GM19328 (cell line): ENCODE measurements at regions not wholly inside any gene's neighbourhood (a gene's known extent, or its start where the extent isn't known, plus 50 kb on each side); places are given as distances from the start of the nearest gene placed in this dataset.
A peak's percentile ranks its signal among the peaks of the same experiment; 100 is the strongest.

ENCODE experiments used
- ATAC-seq: cut with Tn5 transposase; IDR thresholded peaks from one replicate; pipeline ENCODE4 v1.9.1; 2021; ENCODE audit warnings: mild to moderate bottlenecking, moderate library complexity; ENCODE audit not compliant: unreplicated experiment

DNA sequence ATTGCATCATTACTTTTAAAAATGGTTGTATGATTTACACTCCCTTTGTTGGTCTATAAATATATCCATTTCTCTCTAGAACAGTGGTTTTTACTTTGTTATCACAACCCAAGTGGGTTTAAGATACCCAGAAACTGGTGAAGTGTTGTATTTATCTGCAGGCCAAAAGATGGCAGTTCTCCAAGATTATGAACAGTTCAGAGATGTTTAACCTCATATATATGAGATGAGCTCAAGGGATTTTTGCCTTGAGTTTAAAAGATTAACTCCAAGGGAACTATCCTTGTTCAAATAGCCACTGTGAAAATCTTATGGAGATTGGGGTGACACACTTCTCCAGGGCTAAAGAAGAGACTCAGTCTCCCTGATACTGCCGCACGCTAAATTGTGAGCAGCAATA, 572.6 kb downstream of the TLE4 start:
- ATAC-seq: no peak

DNA sequence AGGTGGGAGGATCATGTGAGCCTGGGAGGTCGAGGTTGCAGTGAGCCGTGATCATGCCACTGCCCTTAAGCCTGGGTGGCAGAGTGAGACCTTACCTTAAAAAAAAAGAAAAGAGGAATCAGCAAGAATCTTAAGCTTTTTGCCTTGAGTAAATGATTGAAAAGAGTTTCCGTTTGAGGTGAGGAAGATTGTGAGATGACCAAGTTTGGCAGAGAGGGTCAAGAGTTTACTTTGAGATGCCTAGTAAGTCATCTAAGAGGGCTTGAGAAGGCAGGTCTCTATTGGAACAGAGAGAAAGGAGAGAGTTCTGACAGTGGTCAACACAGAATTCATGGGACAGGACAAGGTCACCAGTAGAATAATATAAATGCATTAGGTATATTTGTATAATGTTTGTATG, 572.1 kb downstream of the TLE4 start:
- no peak for ATAC-seq

DNA sequence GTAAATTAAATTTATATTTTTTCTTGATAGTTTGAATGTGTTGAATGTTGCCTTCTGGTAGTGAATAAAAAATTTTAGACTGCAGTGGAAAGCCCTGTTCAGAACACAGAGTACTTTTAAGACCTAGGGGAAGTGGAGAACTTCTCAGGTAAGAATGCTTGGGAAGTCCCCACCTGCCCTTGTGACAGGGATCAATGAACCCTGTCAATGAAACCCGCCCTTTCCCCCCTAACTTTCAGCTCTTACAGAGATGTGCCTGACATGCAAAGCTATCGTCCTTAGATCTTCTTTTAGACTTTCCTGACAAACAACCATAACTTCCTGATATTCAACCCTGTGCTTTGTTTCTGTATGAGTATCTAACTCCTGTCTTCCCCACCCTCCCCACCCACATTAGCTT, 562.7 kb downstream of the TLE4 start:
- peak; percentile 93 for ATAC-seq

DNA sequence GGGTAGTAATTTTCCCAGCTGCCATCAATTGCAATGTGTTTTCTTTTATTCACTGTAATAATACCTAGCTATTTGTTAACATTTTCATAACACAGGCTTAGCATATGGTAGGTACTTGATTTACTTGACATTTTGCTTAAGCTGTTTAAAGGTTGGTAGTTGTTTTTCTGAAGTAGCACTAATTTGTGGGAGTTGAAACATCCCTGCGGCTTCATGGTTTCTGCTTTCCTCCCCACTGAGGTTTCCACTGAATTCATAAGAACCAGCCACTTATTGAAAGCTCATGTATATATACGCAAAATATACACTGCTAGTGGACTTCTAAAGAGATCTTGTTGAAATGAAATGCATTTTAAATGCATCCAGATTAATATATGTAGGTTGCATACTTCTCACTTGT, 559.9 kb downstream of the TLE4 start:
- ATAC-seq: no peak

DNA sequence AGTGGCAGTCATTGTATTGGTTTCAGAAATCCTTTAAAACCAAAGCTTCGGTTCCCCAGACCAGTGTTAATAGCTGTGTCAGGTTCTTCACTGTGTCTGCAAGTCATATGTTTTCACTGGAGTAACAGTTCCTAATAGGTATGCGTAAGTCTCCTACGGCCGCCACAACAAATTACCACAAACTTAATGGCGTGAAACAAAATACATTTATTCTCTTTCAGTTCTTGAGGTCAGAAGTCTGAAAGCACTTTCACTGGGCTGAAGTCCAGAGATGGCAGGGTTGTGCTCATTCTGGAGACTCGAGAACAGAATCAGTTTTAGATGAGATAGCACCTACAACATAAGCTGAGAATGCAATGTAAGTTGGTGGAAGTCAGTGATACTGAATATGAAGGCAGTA, 556.2 kb downstream of the TLE4 start:
- no peak for ATAC-seq

DNA sequence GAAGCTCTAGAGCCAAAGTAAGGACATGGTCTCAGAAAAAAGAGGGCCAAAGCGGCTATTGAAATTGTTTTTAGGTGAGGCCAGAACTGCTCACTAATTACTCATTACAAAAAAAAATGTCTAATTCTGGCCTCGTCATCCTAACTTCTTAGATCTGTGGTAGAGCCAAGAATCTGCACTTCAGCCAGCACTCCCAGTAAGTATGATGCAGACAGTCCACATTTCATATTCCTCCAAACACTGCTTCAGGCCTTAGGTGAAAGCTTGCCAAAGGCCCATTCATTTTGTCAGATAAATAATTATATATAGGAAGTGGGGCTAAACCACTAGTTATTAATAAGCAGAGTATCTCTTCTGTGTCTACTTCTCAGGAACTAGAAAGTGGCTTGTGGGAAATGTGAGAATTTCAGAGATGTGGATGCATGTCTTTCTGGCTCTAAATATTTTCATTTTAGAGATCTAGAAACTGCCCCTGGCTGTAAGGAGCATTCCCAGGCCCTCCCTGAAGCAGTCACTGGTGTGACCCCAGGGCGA, 554.0 kb downstream of the TLE4 start:
- no peak for ATAC-seq

DNA sequence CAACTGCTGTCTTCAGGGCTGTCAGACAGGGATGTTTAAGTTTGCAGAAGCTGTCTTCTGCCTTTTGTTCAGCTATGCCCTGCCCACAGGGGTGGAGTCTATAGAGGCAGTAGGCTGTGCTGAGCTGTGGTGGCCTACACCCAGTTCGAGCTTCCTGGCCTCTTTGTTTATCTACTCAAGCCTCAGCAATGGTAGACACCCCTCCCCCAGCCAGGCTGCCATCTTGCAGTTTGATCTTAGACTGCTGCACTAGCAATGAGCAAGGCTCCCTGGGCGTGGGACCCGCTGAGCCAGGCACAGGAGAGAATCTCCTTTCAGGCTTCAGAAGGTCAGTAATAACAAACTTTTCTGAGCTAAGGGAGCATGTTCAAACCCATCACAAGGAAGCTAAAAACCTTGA, 545.3 kb downstream of the TLE4 start:
- ATAC-seq: no peak

DNA sequence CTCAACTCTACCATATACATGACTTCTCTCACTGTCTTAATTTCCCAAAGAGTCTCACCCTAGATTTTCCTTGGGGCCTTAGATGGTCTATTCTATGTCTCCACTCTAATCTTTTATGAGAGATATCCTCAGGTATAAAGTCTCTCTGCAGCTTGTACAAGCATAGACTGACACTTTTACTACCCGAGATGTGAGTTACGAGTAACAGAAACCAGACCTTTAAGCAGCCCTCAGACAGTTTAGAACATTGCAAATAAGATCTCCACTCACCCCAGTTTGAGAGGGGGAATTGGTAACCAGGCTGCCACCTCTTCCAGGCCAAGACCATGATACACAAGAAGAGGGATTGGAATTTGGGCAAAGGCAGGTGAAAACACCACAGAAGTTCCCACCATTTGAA, 542.5 kb downstream of the TLE4 start:
- ATAC-seq: no peak

DNA sequence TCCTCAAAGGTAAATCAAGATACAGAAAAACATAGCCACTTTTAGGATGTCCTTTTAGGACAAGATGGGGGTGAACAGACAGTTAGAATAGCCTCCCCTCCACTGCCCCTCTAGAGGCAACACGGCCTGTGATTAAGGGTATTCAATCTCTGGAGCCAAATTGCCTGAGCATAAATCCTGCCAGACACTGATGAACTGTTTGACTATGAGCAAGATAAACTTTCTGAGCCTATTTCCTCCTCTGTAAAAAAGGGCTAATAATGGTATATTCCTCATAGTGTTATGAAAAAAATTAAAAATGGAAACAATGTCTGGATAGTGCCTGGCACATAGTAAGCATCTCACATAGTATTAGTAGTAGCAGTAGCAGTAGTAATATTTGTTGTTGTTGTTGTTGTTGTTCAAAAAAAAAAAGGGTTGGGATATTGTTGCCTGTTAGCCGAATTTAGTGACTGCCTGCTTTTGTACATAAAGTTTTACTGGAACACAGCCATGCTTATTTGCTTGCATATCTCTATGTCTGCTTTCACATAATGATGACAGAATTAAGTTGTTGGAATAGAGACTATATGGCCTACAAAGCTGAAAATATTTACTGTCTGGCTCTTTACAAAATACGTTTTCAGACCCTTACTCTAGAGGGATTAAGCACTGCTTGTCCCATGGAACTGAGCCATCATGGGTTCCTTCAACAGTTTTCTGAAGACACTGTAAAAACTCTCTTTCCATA, 536.3 kb downstream of the TLE4 start:
- ATAC-seq: no peak

DNA sequence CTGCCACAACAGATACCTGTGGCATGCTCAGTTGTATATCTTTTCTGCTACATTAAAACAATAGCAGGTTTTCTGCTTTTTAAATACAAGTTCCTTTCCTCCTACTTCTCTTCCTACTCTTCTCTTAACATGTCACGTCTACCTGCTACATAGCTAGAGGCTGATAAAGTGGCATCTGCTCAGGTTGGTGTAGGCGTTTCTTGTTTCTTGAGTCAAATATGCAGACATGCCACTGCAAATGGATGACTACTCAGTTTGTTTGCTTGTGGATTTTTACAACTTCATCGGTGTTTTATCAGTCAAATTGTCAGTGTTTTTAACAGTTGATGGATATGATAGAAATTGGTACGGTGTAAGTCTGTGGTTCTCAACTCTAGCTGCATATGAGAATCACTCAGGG, 525.7 kb downstream of the TLE4 start:
- ATAC-seq: no peak

DNA sequence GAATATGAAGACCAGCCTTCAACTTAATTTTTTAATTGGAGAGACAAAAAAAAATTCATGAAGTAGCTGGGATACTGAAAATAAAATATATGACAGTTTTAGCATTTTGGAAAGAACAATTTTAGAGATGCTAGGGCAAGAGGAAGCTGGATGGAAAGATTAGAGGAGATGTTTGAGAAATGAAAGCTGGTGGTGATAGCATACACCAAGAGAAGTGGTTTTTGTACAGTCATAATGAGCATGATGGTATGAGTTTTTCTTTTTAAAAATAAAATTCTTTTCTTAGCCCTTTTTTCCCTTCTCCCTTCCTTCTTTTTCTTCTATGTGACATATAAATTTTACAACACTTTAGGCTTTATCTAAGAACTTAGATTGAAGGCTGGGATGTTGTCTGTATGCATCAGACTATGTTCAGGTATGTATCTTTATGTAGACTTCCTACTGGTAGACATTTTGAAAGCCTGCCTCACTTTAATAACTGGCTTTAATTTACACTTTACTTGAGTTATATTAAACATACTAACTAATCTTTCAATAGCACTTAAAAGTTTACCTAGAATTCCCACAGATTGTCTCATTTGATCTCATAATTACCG, 522.5 kb downstream of the TLE4 start:
- ATAC-seq: peak; percentile 72

DNA sequence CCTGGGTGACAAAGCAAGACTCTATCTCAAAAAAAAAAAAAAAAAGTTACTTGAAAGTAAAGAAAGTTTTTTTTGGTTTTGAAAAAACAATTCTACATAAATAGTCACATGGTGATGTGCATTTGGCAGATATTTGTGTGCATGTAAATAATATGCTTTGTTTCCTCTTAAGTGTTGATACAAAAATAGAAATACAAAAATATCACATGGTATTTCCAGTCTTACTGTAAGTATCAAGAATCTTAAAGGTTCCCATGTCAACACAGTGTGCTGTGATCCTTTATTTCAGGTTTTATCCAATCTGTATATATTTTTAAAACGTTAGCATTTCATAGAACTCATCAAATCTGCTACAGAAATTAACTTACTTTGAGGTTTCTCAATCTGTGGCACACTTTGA, 521.9 kb downstream of the TLE4 start:
- ATAC-seq: peak; percentile 28

DNA sequence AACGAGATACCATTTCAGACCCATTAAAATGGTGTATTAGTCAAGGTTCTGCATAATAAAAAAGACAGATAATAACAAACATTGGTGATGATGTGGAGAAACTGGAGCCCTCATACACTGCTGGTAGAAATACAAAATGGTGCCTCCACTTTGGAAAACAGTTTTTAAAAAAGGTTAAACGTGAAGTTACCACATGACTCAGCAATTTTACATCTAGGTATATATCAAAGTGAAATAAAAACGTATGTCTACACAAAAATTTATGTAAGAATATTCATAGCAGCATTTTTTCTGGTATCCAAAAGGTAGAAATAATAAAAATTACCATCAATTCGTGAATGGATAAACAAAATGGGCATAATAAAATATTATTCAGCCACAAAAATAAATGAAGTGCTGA, 519.8 kb downstream of the TLE4 start:
- no peak for ATAC-seq

DNA sequence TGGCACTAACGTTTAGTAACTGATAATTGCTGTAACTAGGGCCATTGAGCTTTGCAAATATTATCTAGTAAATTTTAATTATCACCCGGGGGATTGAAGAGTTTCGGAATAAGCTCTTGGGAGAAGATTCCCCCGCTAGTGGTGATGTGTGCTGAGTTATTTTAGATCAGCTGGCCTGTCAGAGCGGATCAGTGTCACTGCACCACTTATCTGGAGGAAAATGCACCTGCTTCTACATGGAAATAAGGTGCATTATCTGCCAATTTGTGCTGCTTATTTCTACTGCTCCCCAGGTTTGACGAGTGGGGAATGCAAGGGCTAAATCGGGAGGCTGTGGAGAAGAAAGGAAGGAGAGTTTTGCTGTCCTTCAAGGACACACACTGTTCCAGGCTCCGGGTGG, 518.6 kb downstream of the TLE4 start:
- no peak for ATAC-seq

DNA sequence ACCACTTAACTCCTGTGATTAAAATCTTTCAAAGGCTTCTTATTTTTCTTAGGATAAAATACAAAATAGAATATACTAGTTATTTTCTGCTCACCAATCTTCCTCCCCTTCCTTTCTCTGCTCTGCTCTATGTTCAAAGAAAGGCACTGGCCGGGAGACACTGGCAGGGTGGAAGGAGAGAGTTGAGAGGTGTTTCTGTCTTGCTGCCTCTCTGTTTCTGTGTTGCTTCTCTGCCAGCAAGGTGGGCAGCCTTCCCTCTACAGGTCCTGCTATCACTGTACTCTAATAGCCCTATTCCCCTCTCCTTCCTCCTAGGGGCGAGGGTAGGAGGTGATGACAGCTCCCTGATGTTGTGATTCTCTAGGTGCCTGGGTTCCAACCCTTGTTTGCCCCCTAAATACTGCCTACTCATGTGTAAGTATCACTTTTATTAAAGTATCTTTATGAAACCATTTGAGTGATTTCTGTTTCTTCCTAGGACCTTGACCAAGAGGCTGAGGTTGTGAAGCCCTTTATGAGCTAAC, 515.1 kb downstream of the TLE4 start:
- no peak for ATAC-seq

DNA sequence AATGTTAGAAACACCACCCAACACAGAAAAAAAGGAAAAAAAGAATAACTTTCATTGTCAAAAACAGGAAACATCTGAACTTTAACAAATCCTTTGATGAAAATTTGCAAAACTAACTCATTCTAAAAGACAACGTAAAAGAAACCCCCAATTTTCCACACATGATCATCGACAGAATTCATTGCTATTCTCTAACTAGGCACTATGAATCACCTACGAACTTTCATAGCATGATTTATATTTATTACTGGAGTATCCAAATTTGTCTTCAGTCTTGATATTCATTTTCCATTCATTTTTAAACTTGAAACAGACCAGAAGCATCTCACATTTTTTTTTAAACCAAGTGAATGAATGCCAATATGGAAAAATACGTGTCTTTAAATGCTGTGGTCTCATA, 514.6 kb downstream of the TLE4 start:
- ATAC-seq: no peak

DNA sequence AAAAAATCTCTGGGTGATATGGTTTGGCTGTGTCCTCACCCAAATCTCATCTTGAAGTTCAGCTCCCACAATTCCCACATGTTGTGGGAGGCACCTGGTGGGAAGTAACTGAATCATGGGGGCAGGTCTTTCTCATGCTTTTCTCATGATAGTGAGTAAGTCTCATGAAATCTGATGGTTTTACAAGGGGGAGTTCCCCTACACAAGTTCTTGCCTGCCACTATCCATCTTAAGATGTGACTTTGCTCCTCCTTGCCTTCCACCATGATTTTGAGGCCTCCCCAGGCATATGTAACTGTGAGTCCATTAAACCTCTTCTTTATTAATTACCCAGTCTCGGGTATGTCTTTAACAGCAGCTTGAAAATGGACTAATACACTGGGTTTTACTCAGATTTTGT, 513.9 kb downstream of the TLE4 start:
- no peak for ATAC-seq

DNA sequence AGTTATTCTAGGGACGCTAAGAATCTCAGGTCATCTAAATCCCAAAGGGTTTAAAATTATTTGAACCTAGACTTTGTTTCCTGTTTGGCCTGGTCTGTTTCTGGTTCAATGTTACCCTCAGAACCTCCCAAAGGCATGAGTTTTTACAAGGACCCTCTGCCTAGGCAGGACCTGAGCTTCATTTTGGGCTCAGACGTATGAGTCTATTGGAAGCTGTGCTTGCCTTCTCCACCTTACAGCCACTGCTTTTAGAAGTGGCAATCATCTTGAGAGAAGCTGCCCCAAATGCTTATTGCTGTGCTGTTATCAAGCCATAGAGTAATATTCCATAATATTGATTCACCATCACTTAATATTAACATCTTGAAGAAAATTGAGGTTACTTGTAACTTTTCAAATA, 510.4 kb downstream of the TLE4 start:
- no peak for ATAC-seq

DNA sequence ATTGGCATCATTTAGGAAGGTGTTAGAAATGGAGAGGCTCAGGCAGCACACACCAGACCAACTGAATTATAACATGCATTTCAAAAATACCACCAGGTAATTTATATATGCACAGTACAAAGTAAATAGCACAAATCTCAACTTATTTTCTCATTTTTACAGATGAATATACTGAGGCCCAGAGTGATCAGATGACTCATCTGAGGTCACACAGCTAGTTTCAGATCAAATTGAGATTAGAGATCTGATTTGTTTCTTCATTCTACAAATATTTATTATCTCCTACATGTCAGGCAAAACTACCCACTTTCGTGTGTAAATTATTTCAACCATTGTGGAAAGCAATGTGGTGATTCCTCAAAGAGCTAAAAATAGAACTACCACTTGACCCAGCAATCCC, 507.1 kb downstream of the TLE4 start:
- no peak for ATAC-seq

DNA sequence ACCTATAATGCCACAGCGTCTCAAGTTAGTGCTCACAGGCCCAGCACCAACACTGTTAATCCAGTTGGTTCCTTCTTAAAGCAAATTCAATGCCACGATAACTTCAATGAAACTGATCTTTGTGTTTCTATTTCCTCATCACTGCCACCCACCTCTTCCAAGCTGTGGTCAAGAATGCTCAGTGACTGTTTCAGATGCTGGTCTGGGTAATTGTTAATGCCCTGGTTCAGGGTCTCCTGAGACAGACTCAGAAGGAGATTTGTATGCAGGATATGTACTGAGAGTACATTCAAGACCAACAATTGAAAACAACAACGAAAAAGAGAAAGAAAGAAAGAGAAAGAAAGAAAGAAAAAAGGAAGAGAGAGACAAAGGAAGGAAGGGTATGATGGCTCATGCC, 505.3 kb downstream of the TLE4 start:
- no peak for ATAC-seq

DNA sequence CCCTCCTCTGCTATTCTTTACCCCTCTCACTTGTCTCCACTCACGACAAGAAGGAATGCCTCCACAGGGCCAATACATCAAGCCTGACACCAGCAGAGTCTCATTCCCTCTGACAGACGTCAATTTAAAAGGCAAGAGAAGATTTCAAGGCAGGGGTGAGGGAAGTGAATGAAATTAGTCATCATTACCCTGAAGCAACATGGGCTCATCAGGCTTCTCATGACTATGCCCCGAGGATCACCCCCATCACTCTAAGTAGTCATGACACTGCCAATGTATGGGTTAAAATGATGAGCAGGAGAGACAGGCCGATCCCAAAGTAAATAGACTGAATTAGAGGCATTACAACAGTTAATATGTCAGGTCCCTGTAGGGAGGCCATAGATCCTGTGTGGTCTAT, 504.4 kb downstream of the TLE4 start:
- no peak for ATAC-seq

DNA sequence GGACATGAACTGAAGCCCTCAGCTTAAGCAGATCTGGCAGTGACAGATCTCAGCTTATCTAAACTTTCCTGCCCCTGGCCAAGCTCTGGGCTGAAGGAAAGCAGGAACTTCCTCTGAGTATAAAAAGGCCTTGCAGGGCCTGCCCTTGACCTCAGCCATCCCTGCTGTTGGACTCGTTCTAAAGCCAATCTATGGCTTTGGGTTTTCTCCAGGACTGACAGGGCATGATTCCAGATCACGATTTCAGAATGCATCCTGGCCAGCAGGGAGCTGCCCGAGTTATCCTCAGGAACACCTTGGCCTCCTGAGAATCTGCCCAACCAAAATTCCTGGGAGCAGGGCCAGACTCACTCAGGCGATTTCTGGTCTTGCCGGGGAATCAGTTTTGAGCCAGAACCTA, 502.7 kb downstream of the TLE4 start:
- ATAC-seq: no peak

DNA sequence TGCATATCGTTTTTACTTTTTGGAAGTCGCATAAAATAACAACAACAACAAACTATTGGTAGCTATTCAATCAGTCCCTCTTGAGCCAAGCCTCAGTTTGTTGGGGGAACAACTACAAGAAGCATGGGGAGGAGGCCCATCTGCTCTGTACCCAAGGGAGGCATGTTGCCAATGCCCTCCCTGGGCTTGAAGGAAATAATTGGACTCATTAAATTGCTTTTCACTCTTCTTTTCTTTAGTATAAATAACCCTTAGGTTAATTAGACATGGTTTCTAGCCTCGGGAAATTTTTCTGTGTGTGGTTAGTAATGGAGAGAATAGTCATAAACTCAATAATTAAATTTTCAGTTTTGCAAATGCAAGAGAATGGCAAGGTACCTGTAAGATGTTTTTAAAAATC, 500.7 kb downstream of the TLE4 start:
- no peak for ATAC-seq
